K562 (cell line): ENCODE measurements at regions not wholly inside any gene's neighbourhood (a gene's known extent, or its start where the extent isn't known, plus 50 kb on each side); places are given as distances from the start of the nearest gene placed in this dataset.

Experiments
- ATAC-seq: fragments of 200-7000 bp; cut with Tn5 transposase; 3 replicates; pipeline ENCODE4 v1.9.1; 2020; ENCODE audit warnings: moderate library complexity
- BruUV-seq: library from RNA; stranded (reverse); fragments of 400-500 nt; replicated peaks from 2 replicates; lab custom pipeline; 2021; lab: Mats Ljungman, UMichigan
- CTCF ChIA-PET: fragments of 300-600 bp; formaldehyde crosslinking; extraction: SDS; loops from one replicate; lab custom pipeline; 2021; ENCODE audit warnings: low intra/inter-chr PET ratio; lab: Yijun Ruan, JAX
- POLR2A ChIA-PET: fragments of 300-600, 350-650 bp; sonication (Branson Sonifier 250); formaldehyde crosslinking; extraction: SDS; loops from one replicate; lab custom pipeline; 2021; ENCODE audit warnings: antibody characterized with exemption, inconsistent platforms; lab: Yijun Ruan, JAX
- DNase-seq, 4 experiments: peaks; one replicate each; pipeline versions ENCODE4 v3.0.0 to v3.0.0-alpha.2; 2011 to 2018; ENCODE audit warnings: low spot score in 3 of 4, mixed read lengths in 3 of 4; ENCODE audit errors: extremely low read depth in 1 of 4
- FAIRE-seq: peaks from 2 replicates; lab custom pipeline; 2011; peaks lifted over from hg19 to GRCh38; lab: Jason Lieb, UNC
- H2AFZ ChIP-seq: 2 replicates; pipeline ENCODE4 v1.6.0; 2011; ENCODE audit warnings: low read depth, low read length, control low read depth, inconsistent platforms
- H3K27ac ChIP-seq: fragments of 200-600 bp; 3 replicates; pipeline ENCODE4 v1.8.0; 2011; ENCODE audit warnings: low read depth, mild to moderate bottlenecking, control low read depth, inconsistent platforms, low read length, moderate library complexity, mixed read lengths; ENCODE audit errors: extremely low read depth
- H3K27me3 ChIP-seq, 2 experiments: fragments of 300-600 bp in 1 of 2; 2 replicates in 1 of 2; 3 replicates in 1 of 2; pipeline versions ENCODE4 v1.6.0 to v1.8.0; 2011; ENCODE audit warnings: inconsistent platforms in 2 of 2, low read length in 2 of 2, mild to moderate bottlenecking in 1 of 2, mixed read lengths in 1 of 2, moderate library complexity in 1 of 2; ENCODE audit not compliant: control insufficient read depth in 2 of 2, insufficient read depth in 2 of 2
- H3K36me3 ChIP-seq: fragments of 300-600 bp; 3 replicates; pipeline ENCODE4 v1.8.0; 2011; ENCODE audit warnings: mild to moderate bottlenecking, low read length, inconsistent platforms; ENCODE audit not compliant: control insufficient read depth, insufficient read depth
- H3K4me1 ChIP-seq, 2 experiments: fragments of 200-600 bp in 1 of 2; replicated peaks in 1 of 2; 2 replicates in 1 of 2; 3 replicates in 1 of 2; pipeline versions ENCODE4 v1.5.1 to v1.8.0; 2011; ENCODE audit warnings: inconsistent platforms in 2 of 2, low read length in 2 of 2, mild to moderate bottlenecking in 1 of 2, mixed read lengths in 1 of 2, moderate library complexity in 1 of 2; ENCODE audit not compliant: control insufficient read depth in 2 of 2, insufficient read depth in 2 of 2
- H3K4me2 ChIP-seq: 2 replicates; pipeline ENCODE4 v1.6.1; 2011; ENCODE audit warnings: low read length, control low read depth, inconsistent platforms, mixed read lengths; ENCODE audit not compliant: insufficient read depth
- H3K4me3 ChIP-seq: fragments of 200-600 bp; sonication (generic), shearing (Covaris generic); 2 replicates; pipeline ENCODE4 v1.5.1; 2016; ENCODE audit warnings: control low read depth, inconsistent platforms
- H3K79me2 ChIP-seq: fragments of 200-600 bp; 3 replicates; pipeline ENCODE4 v1.8.0; 2011; ENCODE audit warnings: low read length, inconsistent platforms; ENCODE audit not compliant: control insufficient read depth, insufficient read depth
- H3K9ac ChIP-seq, 2 experiments: 2 replicates each; pipeline versions ENCODE4 v1.6.0 to v1.6.1; 2011; ENCODE audit warnings: low read depth in 2 of 2, low read length in 2 of 2, control low read depth in 1 of 2, inconsistent platforms in 1 of 2, mild to moderate bottlenecking in 1 of 2, mixed read lengths in 1 of 2; ENCODE audit not compliant: insufficient read depth in 1 of 2
- H3K9me1 ChIP-seq: one replicate; pipeline ENCODE4 v1.6.0; 2011; ENCODE audit warnings: inconsistent platforms, mild to moderate bottlenecking, low read length, moderate library complexity; ENCODE audit not compliant: control insufficient read depth, insufficient read depth
- H3K9me3 ChIP-seq: replicated peaks from 2 replicates; pipeline ENCODE4 v1.5.1; 2011; ENCODE audit warnings: low read depth, low read length, inconsistent platforms; ENCODE audit not compliant: control insufficient read depth, insufficient read depth
- H4K20me1 ChIP-seq: replicated peaks from 2 replicates; pipeline ENCODE4 v1.6.1; 2011; ENCODE audit warnings: low read length, inconsistent platforms, mixed read lengths; ENCODE audit not compliant: control insufficient read depth, insufficient read depth
- E4F1 ChIP-seq: fragments of 250-450 bp; sonication (Bioruptor Pico); IDR thresholded peaks from 2 replicates; pipeline ENCODE4 v1.5.0; 2021; ENCODE audit warnings: mild to moderate bottlenecking, borderline replicate concordance
- FOXA1 ChIP-seq: fragments of 450-650 bp; IDR thresholded peaks from 2 replicates; pipeline ENCODE4 v1.6.1; 2016; ENCODE audit warnings: mild to moderate bottlenecking, borderline replicate concordance
- FOXJ3 ChIP-seq: sonication (generic); formaldehyde crosslinking; IDR thresholded peaks from 2 replicates; pipeline ENCODE4 v1.4.0; 2020; ENCODE audit warnings: mild to moderate bottlenecking, missing genetic modification reagents
- FOXP4 ChIP-seq: sonication (generic); formaldehyde crosslinking; IDR thresholded peaks from 2 replicates; pipeline ENCODE4 v1.8.0; 2022; ENCODE audit warnings: mild to moderate bottlenecking, missing genetic modification reagents, borderline replicate concordance
- ILK ChIP-seq: fragments of 450-650 bp; IDR thresholded peaks from 2 replicates; pipeline ENCODE4 v1.6.1; 2016; ENCODE audit warnings: missing genetic modification characterization, low read depth, mild to moderate bottlenecking, missing compliant biosample characterization, moderate library complexity, borderline replicate concordance
- MXI1 ChIP-seq: IDR thresholded peaks from 2 replicates; pipeline ENCODE4 v1.6.1; 2011; ENCODE audit warnings: low read depth, mild to moderate bottlenecking, improper control_type of control experiment, low read length
- NCOA2 ChIP-seq, 2 experiments: fragments of 450-650 bp; IDR thresholded peaks; 2 replicates each; pipeline ENCODE4 v1.6.1; 2018; ENCODE audit warnings: mild to moderate bottlenecking in 2 of 2, moderate library complexity in 1 of 2; ENCODE audit not compliant: partially characterized antibody in 2 of 2
- PRMT5 ChIP-seq: sonication (generic); formaldehyde crosslinking; IDR thresholded peaks from 2 replicates; pipeline ENCODE4 v1.5.0; 2020; ENCODE audit warnings: missing genetic modification reagents
- SIRT6 ChIP-seq: IDR thresholded peaks from one replicate; pipeline ENCODE4 v1.6.1; 2012; ENCODE audit warnings: low read depth, mild to moderate bottlenecking, control low read depth, inconsistent platforms, low read length, moderate library complexity
- SMARCC2 ChIP-seq: fragments of 450-650 bp; IDR thresholded peaks from 2 replicates; pipeline ENCODE4 v1.6.1; 2017; ENCODE audit warnings: antibody characterized with exemption, moderate library complexity, mild to moderate bottlenecking, low read depth
- YBX1 ChIP-seq: fragments of 450-650 bp; IDR thresholded peaks from 2 replicates; pipeline ENCODE4 v1.7.1; 2016; ENCODE audit warnings: mild to moderate bottlenecking
- ZNF224 ChIP-seq: sonication (generic); formaldehyde crosslinking; IDR thresholded peaks from 2 replicates; pipeline ENCODE4 v1.8.0; 2022; ENCODE audit warnings: mild to moderate bottlenecking, missing genetic modification reagents
- ZNF253 ChIP-seq: fragments of 250-450 bp; sonication (Bioruptor Pico); conservative IDR thresholded peaks from 2 replicates; pipeline ENCODE4 v1.6.1; 2021; ENCODE audit warnings: mild to moderate bottlenecking
- ZNF3 ChIP-seq: fragments of 250-450 bp; sonication (Bioruptor Pico); IDR thresholded peaks from 2 replicates; pipeline ENCODE4 v1.5.0; 2021; ENCODE audit warnings: mild to moderate bottlenecking, moderate library complexity
- ZNF398 ChIP-seq: fragments of 250-450 bp; sonication (Bioruptor Pico); IDR thresholded peaks from 2 replicates; pipeline ENCODE4 v1.8.0; 2021; ENCODE audit warnings: moderate library complexity, mild to moderate bottlenecking, inconsistent platforms
- in situ Hi-C: fragments of 300-500 bp; cut with MboI; formaldehyde crosslinking; loops from 4 replicates; pipeline ENCODE4 v1.15.0; 2018; ENCODE audit warnings: inconsistent platforms, mixed read lengths
- intact Hi-C: fragments of 100-400 bp; cut with micrococcal nuclease; formaldehyde crosslinking; loops from 2 replicates; pipeline ENCODE4 v1.14.2; 2022

GRCh38 chr2:146270618-146271017, 1574.2 kb upstream of the ACVR2A start (continued):
- TF ChIP-seq E4F1 (CRISPR knock-in tag): no peak
- no peak for TF ChIP-seq ZNF3 (CRISPR knock-in tag)
- TF ChIP-seq ILK: no peak
- no peak for TF ChIP-seq MXI1
- TF ChIP-seq ZNF253 (CRISPR knock-in tag): no peak
- TF ChIP-seq SMARCC2: no peak
- TF ChIP-seq, all 486 proteins: peak for 0

- no peak for DNase-seq
- in situ Hi-C loops: no loop called here
Observed at GRCh38 chr2:146267093-146267492, 1577.7 kb upstream of the ACVR2A start.

More at GRCh38 chr2:146267093-146267492, 1577.7 kb upstream of the ACVR2A start:
- TF ChIP-seq FOXP4 (CRISPR knock-in tag) (no peak), SIRT6 (no peak), FOXJ3 (CRISPR knock-in tag) (no peak), YBX1 (no peak), ZNF224 (no peak), FOXA1 (no peak), ZNF398 (CRISPR knock-in tag) (no peak), NCOA2 (IDR thresholded peaks at IDR 0.05; ENCODE audit: partially characterized antibody in 2 of 2) (no peak), PRMT5 (no peak)
- Histone ChIP-seq H2AFZ (no peak overlapping the region), H3K9me3 (no peaks in the 10 kb centered on the region), H3K36me3 (no peaks in the 10 kb centered on the region), H3K27me3 (no peaks in the 10 kb centered on the region), H3K27ac (no peak overlapping the region), H3K9me1 (no peaks in the 10 kb centered on the region), H3K4me2 (no peak overlapping the region), H3K4me1 (no peaks in the 10 kb centered on the region), H3K9ac (no peak overlapping the region), H3K4me3 (no peak overlapping the region), H4K20me1 (no peaks in the 10 kb centered on the region), H3K79me2 (no peaks in the 10 kb centered on the region)
- ChIA-PET POLR2A (no interaction called here), CTCF (no interaction called here)
- BruUV-seq: no TSS peak
- intact Hi-C loops: no loop called here
- FAIRE-seq (no peak), ATAC-seq (no peak)
